IMR-90 (cell line): ENCODE measurements at regions not wholly inside any gene's neighbourhood (a gene's known extent, or its start where the extent isn't known, plus 50 kb on each side); places are given as distances from the start of the nearest gene placed in this dataset.
A peak's percentile ranks its signal among the peaks of the same experiment; 100 is the strongest.

Experiments used
- ATAC-seq: fragments of 200-7000 bp; cut with Tn5 transposase; 2 replicates; pipeline ENCODE4 v1.9.1; 2020; ENCODE audit warnings: low read depth, mild to moderate bottlenecking, moderate library complexity
- BruUV-seq: library from RNA; stranded (reverse); fragments of 400-500 nt; replicated peaks from 2 replicates; lab custom pipeline; 2021; lab: Mats Ljungman, UMichigan
- CTCF ChIA-PET: fragments of 300-600 bp; formaldehyde crosslinking; extraction: SDS; loops from one replicate; lab custom pipeline; 2021; ENCODE audit warnings: antibody characterized with exemption; lab: Yijun Ruan, JAX
- POLR2A ChIA-PET: fragments of 300-600 bp; sonication (Branson Sonifier 250); formaldehyde crosslinking; loops from one replicate; lab custom pipeline; 2022; ENCODE audit warnings: antibody characterized with exemption; ENCODE audit not compliant: unreplicated experiment; lab: Charles Lee
- DNase-seq: peaks from one replicate; pipeline ENCODE4 v3.0.0; 2013
- H2AFZ ChIP-seq: replicated peaks from 2 replicates; pipeline ENCODE3; 2013; ENCODE audit warnings: low read length, mild to moderate bottlenecking; ENCODE audit not compliant: poor library complexity
- H2AK5ac ChIP-seq: 2 replicates; pipeline ENCODE4 v1.6.1; 2013; ENCODE audit warnings: low read depth, low read length, inconsistent platforms
- H2AK9ac ChIP-seq: replicated peaks from 2 replicates; pipeline ENCODE3; 2013; ENCODE audit warnings: mild to moderate bottlenecking, low read depth, low read length, moderate library complexity; ENCODE audit not compliant: poor library complexity
- H2BK120ac ChIP-seq: 2 replicates; pipeline ENCODE4 v1.6.1; 2013; ENCODE audit warnings: low read depth, low read length, inconsistent platforms
- H2BK15ac ChIP-seq: 3 replicates; pipeline ENCODE4 v1.6.1; 2013; ENCODE audit warnings: low read depth, low read length, inconsistent platforms
- H2BK20ac ChIP-seq: 2 replicates; pipeline ENCODE4 v1.6.1; 2013; ENCODE audit warnings: low read depth, mild to moderate bottlenecking, inconsistent platforms, low read length, moderate library complexity
- H2BK5ac ChIP-seq: 2 replicates; pipeline ENCODE4 v1.6.1; 2013; ENCODE audit warnings: mild to moderate bottlenecking, low read depth, low read length, inconsistent platforms; ENCODE audit not compliant: poor library complexity, severe bottlenecking
- H3K14ac ChIP-seq: replicated peaks from 2 replicates; pipeline ENCODE4 v1.6.1; 2013; ENCODE audit warnings: low read depth, low read length, inconsistent platforms
- H3K18ac ChIP-seq: 2 replicates; pipeline ENCODE4 v1.6.1; 2013; ENCODE audit warnings: low read depth, low read length, control low read depth
- H3K23ac ChIP-seq: 2 replicates; pipeline ENCODE4 v1.6.1; 2013; ENCODE audit warnings: low read depth, low read length, inconsistent platforms
- H3K27ac ChIP-seq: 2 replicates; pipeline ENCODE4 v1.5.1; 2013; ENCODE audit warnings: mild to moderate bottlenecking, control low read depth, low read length; ENCODE audit not compliant: insufficient read depth
- H3K27me3 ChIP-seq: 2 replicates; pipeline ENCODE4 v1.6.1; 2013; ENCODE audit warnings: low read length; ENCODE audit not compliant: control insufficient read depth, insufficient read depth
- H3K36me3 ChIP-seq: 2 replicates; pipeline ENCODE4 v1.6.1; 2013; ENCODE audit warnings: low read length, mixed read lengths; ENCODE audit not compliant: control insufficient read depth, insufficient read depth
- H3K4ac ChIP-seq: 2 replicates; pipeline ENCODE4 v1.6.1; 2013; ENCODE audit warnings: low read depth, low read length, inconsistent platforms
- H3K4me1 ChIP-seq: 2 replicates; pipeline ENCODE4 v1.6.1; 2013; ENCODE audit warnings: low read length, mixed read lengths; ENCODE audit not compliant: control insufficient read depth, insufficient read depth
- H3K4me2 ChIP-seq: 2 replicates; pipeline ENCODE4 v1.6.1; 2013; ENCODE audit warnings: low read depth, mild to moderate bottlenecking, control low read depth, low read length, moderate library complexity
- H3K4me3 ChIP-seq: 2 replicates; pipeline ENCODE4 v1.5.1; 2013; ENCODE audit warnings: low read depth, mild to moderate bottlenecking, control low read depth, low read length, moderate library complexity; ENCODE audit not compliant: insufficient read depth
- H3K56ac ChIP-seq: 2 replicates; pipeline ENCODE4 v1.6.1; 2013; ENCODE audit warnings: low read length, inconsistent platforms; ENCODE audit not compliant: insufficient read depth; ENCODE audit errors: extremely low read depth
- H3K79me1 ChIP-seq, 2 experiments: 2 replicates each; pipeline ENCODE4 v1.6.1; 2013; ENCODE audit warnings: low read length in 2 of 2, inconsistent platforms in 1 of 2, low read depth in 1 of 2
- H3K9ac ChIP-seq: 2 replicates; pipeline ENCODE4 v1.6.1; 2013; ENCODE audit warnings: low read depth, low read length, control low read depth
- H3K9me1 ChIP-seq: 2 replicates; pipeline ENCODE4 v1.6.1; 2013; ENCODE audit warnings: low read length, inconsistent platforms; ENCODE audit not compliant: insufficient read depth
- H3K9me3 ChIP-seq: 2 replicates; pipeline ENCODE4 v1.6.1; 2013; ENCODE audit warnings: low read length; ENCODE audit not compliant: control insufficient read depth, insufficient read depth
- H4K20me1 ChIP-seq: 2 replicates; pipeline ENCODE4 v1.6.1; 2013; ENCODE audit warnings: low read length, inconsistent platforms; ENCODE audit not compliant: insufficient read depth
- H4K5ac ChIP-seq: 2 replicates; pipeline ENCODE4 v1.6.1; 2013; ENCODE audit warnings: mild to moderate bottlenecking, low read depth, low read length, control low read depth
- H4K8ac ChIP-seq, 2 experiments: 2 replicates each; pipeline ENCODE4 v1.6.1; 2013; ENCODE audit warnings: low read depth in 2 of 2, low read length in 2 of 2, control low read depth in 1 of 2, inconsistent platforms in 1 of 2
- H4K91ac ChIP-seq: 2 replicates; pipeline ENCODE4 v1.6.1; 2013; ENCODE audit warnings: low read depth, low read length, inconsistent platforms; ENCODE audit not compliant: insufficient read depth
- BHLHE40 ChIP-seq: fragments of 150-350 bp; IDR thresholded peaks from 2 replicates; pipeline ENCODE4 v1.6.1; 2016; ENCODE audit warnings: mild to moderate bottlenecking, low read depth, low read length
- CEBPB ChIP-seq: IDR thresholded peaks from 2 replicates; pipeline ENCODE4 v1.6.1; 2012; ENCODE audit warnings: low read depth, low read length, improper control_type of control experiment
- MAFK ChIP-seq: IDR thresholded peaks from 2 replicates; pipeline ENCODE4 v1.6.1; 2012; ENCODE audit warnings: low read depth, low read length, improper control_type of control experiment
- MXI1 ChIP-seq: IDR thresholded peaks from 2 replicates; pipeline ENCODE4 v1.6.1; 2012; ENCODE audit warnings: low read depth, mild to moderate bottlenecking, low read length, moderate library complexity, borderline replicate concordance
- RAD21 ChIP-seq: IDR thresholded peaks from 2 replicates; pipeline ENCODE4 v1.6.1; 2012; ENCODE audit warnings: low read length, improper control_type of control experiment
- RFX5 ChIP-seq: IDR thresholded peaks from 2 replicates; pipeline ENCODE4 v1.8.0; 2012; ENCODE audit warnings: low read depth, mild to moderate bottlenecking, low read length, moderate library complexity
- SMC3 ChIP-seq: fragments of 150-350 bp; IDR thresholded peaks from 2 replicates; pipeline ENCODE4 v1.6.1; 2016; ENCODE audit warnings: low read depth, mild to moderate bottlenecking, antibody characterized with exemption, low read length, moderate library complexity
- WGBS, 2 experiments: methylation state at CpG; one replicate each; pipeline versions ENCODE4 v1.1.5 to v1.1.7; 2013; ENCODE audit warnings: missing lambda C conversion rate in 2 of 2; ENCODE audit not compliant: insufficient read length in 1 of 2; ENCODE audit errors: extremely low coverage in 2 of 2; 5-methylcytosine and 5-hydroxymethylcytosine counted together
- dilution Hi-C: fragments of 300-500 bp; cut with HindIII; formaldehyde crosslinking; loops from one replicate; pipeline ENCODE4 v1.14.3; 2018; ENCODE audit warnings: low sequenced_read_pairs; ENCODE audit not compliant: unreplicated experiment
- in situ Hi-C: fragments of 300-500 bp; cut with MboI; formaldehyde crosslinking; loops from 3 replicates; pipeline ENCODE4 v1.14.3; 2019; ENCODE audit warnings: low sequenced_read_pairs, inconsistent platforms, mixed read lengths
- intact Hi-C: fragments of 100-400 bp; cut with micrococcal nuclease; formaldehyde crosslinking; loops from 2 replicates; pipeline ENCODE4 v1.10.0; 2022
- TF ChIP-seq, protein P1 (sequence below): conservative IDR thresholded peaks from 2 replicates; pipeline ENCODE4 v1.5.1; 2012; ENCODE audit warnings: mild to moderate bottlenecking, low read depth, low read length, improper control_type of control experiment

DNA sequence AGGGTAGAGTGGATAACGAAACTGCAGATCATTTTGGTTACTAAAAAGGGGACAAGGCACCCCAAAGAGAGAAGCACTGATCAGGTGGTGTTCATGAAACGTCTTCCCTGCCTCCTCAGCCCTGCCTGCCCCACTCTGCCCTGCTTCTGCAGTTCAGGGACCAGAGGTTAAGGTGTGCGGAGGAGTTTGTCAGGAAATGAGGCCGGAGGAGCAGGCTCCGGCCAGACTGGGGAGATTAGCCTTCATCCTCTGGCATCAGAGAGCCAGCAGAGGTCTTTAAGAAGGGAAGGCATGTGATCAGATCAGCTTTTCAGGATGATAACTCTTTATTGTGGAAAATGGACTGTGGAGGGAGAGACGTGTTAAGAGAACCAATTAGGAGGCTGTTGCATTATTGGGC is 291.9 kb upstream of the NR5A2 start:
- no peak overlapping the region for H3K4me3 ChIP-seq
- no peak overlapping the region for H3K27ac ChIP-seq
- H2AFZ ChIP-seq = peak overlapping the region; percentile 82
- ATAC-seq = no peak
- no peaks in the 10 kb centered on the region for H3K4me1 ChIP-seq
- H3K23ac ChIP-seq = no peak overlapping the region
- no peaks in the 10 kb centered on the region for H3K79me1 ChIP-seq
- no peak overlapping the region for H3K18ac ChIP-seq
- dilution Hi-C loops = no loop called here
- H4K8ac ChIP-seq = no peak overlapping the region
- no peak for DNase-seq
- CTCF ChIA-PET = interaction anchor here (0.7 kb wide), 1 partner anchor 39 kb away, joined by 3 read pairs; no protein-coding TSS in a partner anchor
- H4K91ac ChIP-seq = no peak overlapping the region
- H2AK5ac ChIP-seq = no peak overlapping the region
- H3K4me2 ChIP-seq = no peak overlapping the region
- H2AK9ac ChIP-seq = no peak overlapping the region
- H3K14ac ChIP-seq = no peak overlapping the region
- H2BK120ac ChIP-seq = no peak overlapping the region
- no peak overlapping the region for H2BK15ac ChIP-seq
- TF ChIP-seq CEBPB = no peak
- TF ChIP-seq SMC3 = no peak
- no peak for TF ChIP-seq RAD21
- TF ChIP-seq MAFK = no peak
- TF ChIP-seq, protein P1, sequence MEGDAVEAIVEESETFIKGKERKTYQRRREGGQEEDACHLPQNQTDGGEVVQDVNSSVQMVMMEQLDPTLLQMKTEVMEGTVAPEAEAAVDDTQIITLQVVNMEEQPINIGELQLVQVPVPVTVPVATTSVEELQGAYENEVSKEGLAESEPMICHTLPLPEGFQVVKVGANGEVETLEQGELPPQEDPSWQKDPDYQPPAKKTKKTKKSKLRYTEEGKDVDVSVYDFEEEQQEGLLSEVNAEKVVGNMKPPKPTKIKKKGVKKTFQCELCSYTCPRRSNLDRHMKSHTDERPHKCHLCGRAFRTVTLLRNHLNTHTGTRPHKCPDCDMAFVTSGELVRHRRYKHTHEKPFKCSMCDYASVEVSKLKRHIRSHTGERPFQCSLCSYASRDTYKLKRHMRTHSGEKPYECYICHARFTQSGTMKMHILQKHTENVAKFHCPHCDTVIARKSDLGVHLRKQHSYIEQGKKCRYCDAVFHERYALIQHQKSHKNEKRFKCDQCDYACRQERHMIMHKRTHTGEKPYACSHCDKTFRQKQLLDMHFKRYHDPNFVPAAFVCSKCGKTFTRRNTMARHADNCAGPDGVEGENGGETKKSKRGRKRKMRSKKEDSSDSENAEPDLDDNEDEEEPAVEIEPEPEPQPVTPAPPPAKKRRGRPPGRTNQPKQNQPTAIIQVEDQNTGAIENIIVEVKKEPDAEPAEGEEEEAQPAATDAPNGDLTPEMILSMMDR = no peak
- TF ChIP-seq MXI1 = no peak
- no peak for TF ChIP-seq BHLHE40
- no peak for TF ChIP-seq RFX5
- POLR2A ChIA-PET = no interaction called here
- no peak overlapping the region for H3K56ac ChIP-seq
- H2BK5ac ChIP-seq = no peak overlapping the region
- no peaks in the 10 kb centered on the region for H3K9me3 ChIP-seq
- WGBS, 2 experiments = 82% methylated on average over 2 of the region's 6 CpGs; no CpG with 5 or more reads in 1 of the 2 experiments
- no peaks in the 10 kb centered on the region for H4K20me1 ChIP-seq
- H3K9me1 ChIP-seq = no peaks in the 10 kb centered on the region
- H3K27me3 ChIP-seq = no peaks in the 10 kb centered on the region
- H3K36me3 ChIP-seq = no peaks in the 10 kb centered on the region
- intact Hi-C loops = no loop called here
- no peak overlapping the region for H3K4ac ChIP-seq
- H3K9ac ChIP-seq = no peak overlapping the region
- BruUV-seq = no TSS peak
- in situ Hi-C loops = no loop called here
- H2BK20ac ChIP-seq = no peak overlapping the region
- no peak overlapping the region for H4K5ac ChIP-seq
